ENCODE measurements at regions not wholly inside any gene's neighbourhood (a gene's known extent, or its start where the extent isn't known, plus 50 kb on each side); places are given as distances from the start of the nearest gene placed in this dataset.

- no peak for TF ChIP-seq ATAD3A (CRISPR knock-in tag; IDR thresholded peaks at IDR 0.05)
- no peak for TF ChIP-seq RFX5 (IDR thresholded peaks at IDR 0.05; ENCODE audit: low read depth, low read length)
- no peak for TF ChIP-seq KLF6 (CRISPR knock-in tag; IDR thresholded peaks at IDR 0.05)
- TF ChIP-seq EZH2 (conservative IDR thresholded peaks at IDR 0.05; ENCODE audit: low read depth, low read length), result no peak
- no peak for TF ChIP-seq POLR2A (IDR thresholded peaks at IDR 0.05; ENCODE audit: insufficient read depth in 1 of 2, low read depth in 2 of 2, low read length in 2 of 2)
- no peak for TF ChIP-seq EP300 (IDR thresholded peaks at IDR 0.05; ENCODE audit: low read depth in 2 of 2, low read length in 2 of 2)
- TF ChIP-seq EP300 (CRISPR knock-in tag; IDR thresholded peaks at IDR 0.05; ENCODE audit: borderline replicate concordance), result no peak
Observed at GRCh38 chr10:128643658-128644057, 517.4 kb upstream of the MKI67 start.

Data from HepG2 (cell line).